NCI-H2196 treated with DMSO at 0.1 percent for 48 hours (cell line): ENCODE measurements at regions not wholly inside any gene's neighbourhood (a gene's known extent, or its start where the extent isn't known, plus 50 kb on each side); places are given as distances from the start of the nearest gene placed in this dataset.

Source experiments
- DNase-seq: peaks from one replicate; lab custom pipeline; 2025; ENCODE audit not compliant: unreplicated experiment; lab: John Stamatoyannopoulos, UW

- no peak for DNase-seq
Measured at GRCh38 chr11:131044851-131045250, 128.6 kb upstream of the SNX19 start.

GRCh38 chr11:131052367-131052766 is 136.1 kb upstream of the SNX19 start:
- no peak for DNase-seq

GRCh38 chr11:131056036-131056435 is 139.8 kb upstream of the SNX19 start:
- DNase-seq = no peak

DNA sequence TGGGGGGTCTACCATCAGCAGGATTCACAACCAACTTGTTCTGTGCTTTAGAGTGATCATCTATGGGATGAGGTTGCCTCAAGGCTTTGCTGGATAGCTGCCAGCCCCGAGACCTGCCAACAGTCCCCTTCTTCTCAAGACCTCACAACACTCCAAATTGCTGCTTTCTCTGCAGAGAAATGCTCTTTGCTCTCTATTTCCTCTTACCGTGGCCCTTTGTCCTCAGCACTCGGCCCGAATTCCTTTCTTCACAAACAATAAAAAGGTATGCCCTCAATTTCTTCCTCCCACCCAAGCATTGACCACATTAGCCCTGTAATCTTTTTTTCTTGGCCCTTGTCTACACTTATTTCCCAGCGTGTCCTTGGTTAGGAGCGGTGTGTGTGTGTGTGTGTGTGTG is 147.4 kb upstream of the SNX19 start:
- no peak for DNase-seq

DNA sequence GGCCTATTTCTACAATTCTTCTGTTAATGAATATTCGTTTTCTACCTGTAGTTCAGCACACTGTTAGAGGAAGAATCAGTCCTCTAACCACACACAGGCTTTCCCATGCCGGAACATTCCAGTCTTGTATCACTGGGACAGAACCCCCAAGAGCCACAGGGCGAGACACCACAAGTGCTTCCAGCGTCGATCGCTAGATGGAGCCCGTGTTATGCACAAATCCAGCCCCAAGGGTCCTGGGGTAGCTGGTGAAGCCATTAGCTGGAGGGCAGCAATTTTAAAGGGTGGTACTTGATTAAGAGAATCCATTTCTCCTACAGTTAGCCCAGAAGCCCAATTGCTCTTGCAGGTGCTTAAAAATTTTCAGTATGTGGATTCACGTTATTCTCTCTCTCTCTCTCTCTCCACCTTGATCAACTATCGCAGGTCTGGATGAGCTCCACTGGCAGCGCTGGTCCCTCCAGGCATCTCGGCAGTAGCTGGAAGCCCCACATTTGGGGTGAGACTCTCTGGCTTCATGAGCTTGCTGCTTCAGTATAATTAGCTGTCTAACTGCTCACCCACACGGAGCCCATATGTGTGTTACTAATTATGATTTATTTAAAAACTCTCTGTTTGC is 148.2 kb upstream of the SNX19 start:
- DNase-seq = no peak

DNA sequence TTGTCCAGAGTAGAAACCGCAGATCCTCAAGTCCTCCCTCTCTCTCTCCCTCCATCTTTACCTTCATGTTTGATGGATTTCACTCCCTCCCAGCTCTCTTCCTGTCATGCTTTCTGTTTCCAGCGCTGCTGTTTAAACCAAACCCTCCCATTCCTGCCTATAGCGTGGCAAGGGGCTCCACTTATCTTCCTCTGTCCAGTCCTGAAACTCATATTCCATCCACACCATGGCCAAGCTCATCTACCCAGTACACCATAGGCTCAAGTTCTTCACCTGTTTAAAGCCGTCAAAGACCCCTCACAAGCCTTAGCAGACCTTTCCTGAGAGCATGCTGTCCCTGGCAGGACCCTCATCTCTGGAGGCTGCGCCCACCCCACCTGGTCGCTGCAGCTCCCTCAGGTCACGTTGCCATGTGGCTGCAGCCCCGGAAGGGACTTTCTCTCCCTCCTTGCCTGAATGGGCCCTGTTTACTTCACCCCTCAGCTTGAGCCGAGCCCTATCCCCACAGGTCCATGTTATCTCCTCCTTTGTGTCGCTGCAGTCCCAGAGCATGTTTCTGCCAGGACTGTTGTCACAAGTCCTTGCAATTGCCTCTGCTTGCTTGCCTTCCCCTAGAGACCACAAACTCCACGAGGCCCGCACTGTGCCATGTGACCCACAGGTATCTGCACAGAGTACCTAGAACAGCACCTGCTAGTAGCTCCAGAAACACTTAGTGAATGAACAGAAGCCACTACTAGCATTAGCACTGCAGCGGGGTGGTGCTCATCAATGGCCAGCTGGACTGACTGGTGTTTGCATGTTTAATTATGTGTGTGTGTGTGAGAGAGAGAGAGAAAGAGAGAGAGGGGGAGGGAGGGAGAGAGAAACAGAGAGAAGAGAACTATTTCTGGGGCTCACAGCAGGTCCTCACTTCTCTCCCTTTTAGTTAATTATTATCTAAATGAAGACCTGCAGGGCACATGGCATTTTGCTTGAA is 149.4 kb upstream of the SNX19 start:
- no peak for DNase-seq

DNA sequence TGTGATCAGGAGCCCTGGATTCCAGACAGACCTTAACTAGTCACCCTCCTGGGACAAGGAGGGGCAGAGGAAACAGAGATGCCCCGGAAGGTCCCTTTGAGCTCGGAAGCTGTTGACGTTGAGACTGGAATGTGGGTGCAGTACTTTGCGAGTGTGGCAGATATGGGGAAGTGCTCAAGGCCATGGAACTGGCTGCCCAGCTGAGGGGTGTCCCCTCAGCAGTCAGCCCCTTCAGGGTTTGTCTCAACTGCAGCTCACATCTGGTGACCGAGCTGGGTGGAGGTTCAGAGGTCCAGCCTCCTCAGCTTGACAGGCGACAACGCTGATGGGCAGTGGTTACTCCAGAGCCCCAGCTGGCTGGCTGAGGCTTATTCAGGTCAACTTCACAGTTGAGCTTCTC is 150.3 kb upstream of the SNX19 start:
- no peak for DNase-seq

GRCh38 chr11:131070365-131070764 is 154.1 kb upstream of the SNX19 start:
- DNase-seq = no peak

GRCh38 chr11:131073167-131073566 is 156.9 kb upstream of the SNX19 start:
- DNase-seq = no peak

GRCh38 chr11:131074573-131074972 is 158.3 kb upstream of the SNX19 start:
- no peak for DNase-seq

DNA sequence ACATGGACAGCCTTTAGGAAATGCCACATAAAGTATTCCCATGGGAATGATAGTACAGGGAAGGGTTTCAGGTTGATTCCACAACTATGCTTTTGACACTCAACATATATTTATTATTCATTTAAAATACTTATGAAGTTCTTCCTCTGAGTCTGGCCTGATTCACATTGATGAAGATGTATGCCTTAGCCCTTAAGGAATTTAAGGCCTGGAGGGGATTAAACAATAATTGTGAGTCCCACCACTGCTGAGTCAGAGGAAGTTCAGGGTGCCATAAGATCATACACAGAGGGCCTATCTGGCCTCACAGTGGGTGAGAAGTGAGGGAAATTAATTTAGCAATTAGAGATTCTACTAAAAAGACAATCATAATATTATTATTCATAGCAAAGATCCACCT is 161.1 kb upstream of the SNX19 start:
- DNase-seq = no peak

GRCh38 chr11:131079036-131079435 is 162.8 kb upstream of the SNX19 start:
- DNase-seq = no peak

DNA sequence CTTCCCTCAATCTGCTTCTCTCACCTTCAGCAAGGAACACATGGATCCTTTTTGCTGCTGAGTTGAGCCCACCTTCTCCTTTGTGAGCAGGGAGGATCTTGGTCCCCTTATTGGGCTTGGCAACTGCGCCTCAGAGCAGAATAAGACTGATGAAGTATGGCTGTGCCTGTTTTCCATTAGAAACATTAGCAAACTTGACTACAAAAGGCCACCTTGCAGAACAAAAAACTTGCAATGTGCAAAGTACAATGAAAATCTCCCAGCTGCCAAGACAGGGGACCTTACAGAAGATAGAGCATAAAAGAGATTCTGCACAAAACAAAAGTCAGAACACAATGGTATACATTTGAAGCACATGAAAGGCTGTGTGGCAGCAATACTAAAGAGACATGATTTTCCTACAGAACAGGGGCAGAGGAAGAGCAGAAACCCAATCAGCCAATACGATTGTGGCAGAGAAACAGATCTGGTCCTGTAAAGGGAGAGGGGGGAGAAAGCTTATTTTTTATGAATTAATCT is 173.5 kb upstream of the SNX19 start:
- no peak for DNase-seq

DNA sequence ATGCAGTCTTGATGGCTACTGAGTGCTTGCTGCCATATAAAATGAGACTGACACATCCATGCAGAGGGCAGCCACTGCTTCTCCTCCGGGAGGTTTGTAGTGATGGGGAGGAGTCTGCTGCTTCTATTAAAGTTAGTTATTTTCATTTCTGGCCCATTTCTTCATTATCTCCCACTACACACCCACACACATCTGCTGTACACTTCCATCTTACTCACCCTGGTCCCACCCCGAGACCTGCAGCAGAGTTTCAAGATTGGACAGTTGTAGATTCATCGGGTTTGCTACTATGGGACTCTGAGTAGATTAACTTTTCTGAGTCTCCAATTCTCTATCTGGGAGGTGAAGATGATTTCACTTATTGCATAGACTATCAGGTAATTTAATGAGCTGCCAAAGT is 176.2 kb upstream of the SNX19 start:
- no peak for DNase-seq

DNA sequence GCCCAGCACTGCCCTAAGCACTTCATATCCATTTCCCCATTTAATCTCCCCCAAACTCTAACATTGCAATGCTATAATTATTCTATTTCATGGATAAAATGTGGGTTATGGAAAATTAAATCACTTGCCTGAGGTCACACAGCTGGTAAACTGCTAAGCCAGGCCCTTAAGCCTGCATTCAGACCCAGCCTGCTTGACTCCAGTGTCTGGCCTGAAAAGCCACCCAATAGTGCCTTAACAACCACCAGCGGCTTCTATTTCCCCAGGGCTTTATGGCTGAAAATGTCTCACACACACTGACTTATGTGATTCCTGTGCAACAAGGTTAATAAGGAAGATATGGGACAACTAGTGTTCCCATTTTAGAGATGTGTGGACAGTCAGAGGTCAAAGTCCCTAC is 178.5 kb upstream of the SNX19 start:
- no peak for DNase-seq

GRCh38 chr11:131095511-131096185 is 179.4 kb upstream of the SNX19 start:
- no peak for DNase-seq

DNA sequence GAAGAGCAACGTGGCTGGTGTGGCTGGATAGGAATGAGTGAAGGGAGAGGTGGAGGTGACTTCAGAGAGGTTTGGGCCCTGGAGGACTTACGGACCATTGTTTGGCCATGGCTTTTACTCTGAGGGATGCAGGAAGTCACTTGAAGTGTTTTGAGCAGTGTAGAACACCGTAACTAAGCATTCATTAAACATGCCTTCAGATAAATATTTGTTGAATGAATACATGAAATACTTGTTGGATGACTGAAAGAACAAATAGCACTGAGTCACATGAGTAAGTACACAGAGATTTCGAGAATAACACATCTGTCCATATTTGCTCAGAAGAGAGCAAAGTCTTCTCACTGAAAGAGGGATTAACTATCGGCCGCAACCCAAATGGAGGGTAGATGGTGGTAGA is 182.7 kb upstream of the SNX19 start:
- no peak for DNase-seq

DNA sequence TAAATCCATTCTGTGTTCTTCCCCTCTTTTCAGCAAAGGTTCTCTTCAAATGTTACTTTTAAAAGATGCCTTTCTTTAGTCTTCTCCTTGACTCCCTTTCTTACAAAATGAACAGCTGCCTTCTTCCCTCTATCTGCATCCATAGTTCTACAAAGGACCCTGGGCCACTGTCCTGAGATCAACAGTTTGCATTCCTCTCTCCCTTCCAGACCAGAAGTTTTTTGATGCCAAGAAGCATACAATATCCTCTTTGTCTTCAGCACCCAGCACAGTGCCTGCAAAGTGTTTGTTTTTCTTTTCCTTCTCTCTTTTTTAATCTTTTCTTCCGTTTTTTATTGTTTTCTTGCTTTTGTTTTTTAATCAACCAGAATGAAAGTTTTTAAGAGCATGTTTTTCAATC is 183.5 kb upstream of the SNX19 start:
- no peak for DNase-seq

- DNase-seq = no peak
Measured at GRCh38 chr11:131108760-131109159, 192.5 kb upstream of the SNX19 start.

DNA sequence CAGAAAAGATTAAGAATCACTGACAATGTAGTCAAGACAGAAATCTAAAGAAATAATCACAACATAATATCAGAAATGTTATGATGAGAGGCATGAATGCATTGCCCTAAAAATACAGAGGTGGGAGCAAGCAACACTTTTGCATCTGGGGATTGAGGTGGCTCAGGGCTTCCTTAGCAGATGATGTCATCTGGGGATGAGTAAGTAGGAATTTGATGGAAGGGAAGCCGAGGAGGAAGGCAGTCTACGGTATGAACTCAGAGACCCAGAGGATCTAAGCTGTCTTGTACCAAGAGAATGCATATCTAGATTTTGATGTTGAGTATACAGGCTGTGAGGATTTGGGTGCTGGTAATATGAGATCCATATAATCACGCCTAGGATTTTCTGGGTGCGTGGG is 193.0 kb upstream of the SNX19 start:
- DNase-seq = no peak

- no peak for DNase-seq
Measured at GRCh38 chr11:131109790-131110189, 193.5 kb upstream of the SNX19 start.

GRCh38 chr11:131111775-131112174 is 195.5 kb upstream of the SNX19 start:
- DNase-seq = no peak
